SU-DHL-6 (cell line): ENCODE measurements at regions not wholly inside any gene's neighbourhood (a gene's known extent, or its start where the extent isn't known, plus 50 kb on each side); places are given as distances from the start of the nearest gene placed in this dataset.

Source experiments
- H2AFZ ChIP-seq: fragments of 200-600 bp; sonication (generic); 2 replicates; pipeline ENCODE4 v1.6.1; 2014; ENCODE audit warnings: low read depth, mild to moderate bottlenecking, moderate library complexity, mixed read lengths, antibody characterized with exemption, low read length; ENCODE audit not compliant: severe bottlenecking
- H3F3A ChIP-seq: fragments of 200-600 bp; shearing (Covaris generic); 2 replicates; pipeline ENCODE4 v1.6.0; 2016; ENCODE audit warnings: antibody characterized with exemption, mild to moderate bottlenecking; ENCODE audit not compliant: insufficient read depth
- H3K27ac ChIP-seq: fragments of 200-600 bp; sonication (generic); 2 replicates; pipeline ENCODE4 v1.5.1; 2016; ENCODE audit warnings: low read depth, mild to moderate bottlenecking, low read length, moderate library complexity, mixed read lengths
- H3K27me3 ChIP-seq: fragments of 200-600 bp; sonication (generic), shearing (Covaris generic); 2 replicates; pipeline ENCODE4 v1.6.0; 2014; ENCODE audit warnings: mild to moderate bottlenecking, low read length
- H3K36me3 ChIP-seq: fragments of 200-600 bp; sonication (generic); 2 replicates; pipeline ENCODE4 v1.6.1; 2014; ENCODE audit warnings: mild to moderate bottlenecking, low read length, mixed read lengths
- H3K4me2 ChIP-seq: fragments of 300-600, 200-600 bp; shearing (Covaris generic), sonication (generic); 2 replicates; pipeline ENCODE4 v1.6.0; 2014; ENCODE audit warnings: low read length, low read depth, mild to moderate bottlenecking; ENCODE audit not compliant: poor library complexity, severe bottlenecking
- H3K4me3 ChIP-seq: fragments of 200-600 bp; sonication (generic); 2 replicates; pipeline ENCODE4 v1.5.1; 2014; ENCODE audit warnings: antibody characterized with exemption, low read length, mild to moderate bottlenecking, mixed read lengths; ENCODE audit not compliant: insufficient read depth, poor library complexity, severe bottlenecking
- H3K79me2 ChIP-seq: fragments of 200-600 bp; sonication (generic); 2 replicates; pipeline ENCODE4 v1.6.1; 2014; ENCODE audit warnings: mild to moderate bottlenecking, low read length, moderate library complexity; ENCODE audit not compliant: insufficient read depth
- H3K9ac ChIP-seq: fragments of 200-600 bp; sonication (generic); 2 replicates; pipeline ENCODE4 v1.7.0; 2014; ENCODE audit warnings: mild to moderate bottlenecking, low read length
- H3K9me2 ChIP-seq: fragments of 200-600 bp; sonication (generic); replicated peaks from 2 replicates; pipeline ENCODE4 v1.6.1; 2014; ENCODE audit warnings: low read length; ENCODE audit not compliant: insufficient read depth
- H3K9me3 ChIP-seq: fragments of 200-600 bp; sonication (generic); 2 replicates; pipeline ENCODE4 v1.6.1; 2014; ENCODE audit warnings: low read length, mixed read lengths; ENCODE audit not compliant: insufficient read depth
- H4K20me1 ChIP-seq: fragments of 200-600 bp; sonication (generic); 2 replicates; pipeline ENCODE4 v1.6.1; 2014; ENCODE audit warnings: low read depth, mild to moderate bottlenecking, antibody characterized with exemption, low read length, moderate library complexity, mixed read lengths
- CTCF ChIP-seq: fragments of 200-600 bp; sonication (generic); IDR thresholded peaks from one replicate; pipeline ENCODE4 v1.5.1; 2017; ENCODE audit warnings: antibody characterized with exemption, mild to moderate bottlenecking, low read length, moderate library complexity; ENCODE audit not compliant: insufficient read depth, poor library complexity, severe bottlenecking
- EZH2phosphoT487 ChIP-seq: fragments of 200-600 bp; sonication (generic), shearing (Covaris generic); conservative IDR thresholded peaks from 2 replicates; pipeline ENCODE4 v1.6.1; 2018; ENCODE audit warnings: mild to moderate bottlenecking, antibody characterized with exemption, low read length, moderate library complexity, mixed read lengths

- H3F3A ChIP-seq: no peaks in the 10 kb centered on the region
- no peak overlapping the region for H3K4me3 ChIP-seq
- H2AFZ ChIP-seq: no peak overlapping the region
- H3K27ac ChIP-seq: no peak overlapping the region
- H3K36me3 ChIP-seq: 0 out of 2 replicates have a peak, but pooled peaks cover 4% of the 10 kb centered on the region
- H3K9ac ChIP-seq: no peak overlapping the region
- no peak overlapping the region for H3K4me2 ChIP-seq
- H3K9me3 ChIP-seq: 0 out of 2 replicates have a peak, but pooled peaks cover 8% of the 10 kb centered on the region
- TF ChIP-seq CTCF (no peak), EZH2phosphoT487 (no peak)
- H4K20me1 ChIP-seq: no peaks in the 10 kb centered on the region
- no peaks in the 10 kb centered on the region for H3K9me2 ChIP-seq
- peaks cover 3% of the 10 kb centered on the region; the same call in 1 of the 2 replicates for H3K27me3 ChIP-seq
- H3K79me2 ChIP-seq: no peaks in the 10 kb centered on the region
Measured at GRCh38 chr6:4653141-4653540, 123.1 kb upstream of the CDYL start.

- Histone ChIP-seq H3K9me3 (0 out of 2 replicates have a peak, but pooled peaks cover 8% of the 10 kb centered on the region), H3K9me2 (no peaks in the 10 kb centered on the region), H3K36me3 (0 out of 2 replicates have a peak, but pooled peaks cover 4% of the 10 kb centered on the region), H3K27ac (no peak overlapping the region), H3K79me2 (no peaks in the 10 kb centered on the region), H3K9ac (no peak overlapping the region), H3K4me3 (no peak overlapping the region), H3K4me2 (no peak overlapping the region), H3F3A (no peaks in the 10 kb centered on the region), H4K20me1 (no peaks in the 10 kb centered on the region), H2AFZ (no peak overlapping the region), H3K27me3 (peaks cover 3% of the 10 kb centered on the region; the same call in 1 of the 2 replicates)
- TF ChIP-seq CTCF (no peak), EZH2phosphoT487 (no peak)
Measured at GRCh38 chr6:4651831-4652467, 124.3 kb upstream of the CDYL start.

GRCh38 chr6:4649728-4650127 lies 126.5 kb upstream of the CDYL start:
- H3K4me3 ChIP-seq: no peak overlapping the region
- no peak overlapping the region for H2AFZ ChIP-seq
- H3K4me2 ChIP-seq: no peak overlapping the region
- H3K9ac ChIP-seq: no peak overlapping the region
- no peaks in the 10 kb centered on the region for H4K20me1 ChIP-seq
- H3K27me3 ChIP-seq: peaks cover 3% of the 10 kb centered on the region; the same call in 1 of the 2 replicates
- no peaks in the 10 kb centered on the region for H3K9me2 ChIP-seq
- no peaks in the 10 kb centered on the region for H3F3A ChIP-seq
- 0 out of 2 replicates have a peak, but pooled peaks cover 4% of the 10 kb centered on the region for H3K36me3 ChIP-seq
- no peak overlapping the region for H3K27ac ChIP-seq
- H3K79me2 ChIP-seq: no peaks in the 10 kb centered on the region
- no peak for TF ChIP-seq CTCF
- TF ChIP-seq EZH2phosphoT487: no peak
- H3K9me3 ChIP-seq: 0 out of 2 replicates have a peak, but pooled peaks cover 8% of the 10 kb centered on the region
